Loucy (cell line): ENCODE measurements at regions not wholly inside any gene's neighbourhood (a gene's known extent, or its start where the extent isn't known, plus 50 kb on each side); places are given as distances from the start of the nearest gene placed in this dataset.

Experiments used
- CTCF ChIP-seq: fragments of 200-600 bp; sonication (generic); conservative IDR thresholded peaks from 2 replicates; pipeline ENCODE4 v1.5.1; 2014; ENCODE audit warnings: mild to moderate bottlenecking, antibody characterized with exemption, low read length
- EZH2phosphoT487 ChIP-seq: fragments of 200-600 bp; IDR thresholded peaks from 2 replicates; pipeline ENCODE4 v1.6.1; 2018; ENCODE audit warnings: antibody characterized with exemption, mild to moderate bottlenecking, moderate library complexity, borderline replicate concordance

DNA sequence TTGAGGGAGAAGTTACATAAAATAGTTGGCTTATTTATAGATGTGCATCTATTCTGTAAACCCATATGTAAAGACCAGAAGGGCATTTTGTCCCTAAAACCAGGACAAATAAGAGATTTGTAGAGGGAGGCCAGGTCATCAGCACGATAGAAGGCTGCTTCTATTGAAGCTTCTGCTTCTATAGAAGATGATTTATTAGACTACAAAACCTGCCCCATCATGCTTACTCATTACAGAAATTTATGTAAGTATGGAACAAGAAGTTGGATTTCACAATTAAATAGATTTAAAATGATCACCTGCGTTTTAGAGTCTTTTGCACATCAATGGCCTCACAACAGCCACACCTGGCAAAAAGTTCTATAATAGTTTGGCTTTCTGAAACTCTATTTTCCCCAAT is 183.5 kb downstream of the DUSP10 start:
- TF ChIP-seq CTCF (no peak), EZH2phosphoT487 (no peak)
